GM23248 (cell line): ENCODE measurements at regions not wholly inside any gene's neighbourhood (a gene's known extent, or its start where the extent isn't known, plus 50 kb on each side); places are given as distances from the start of the nearest gene placed in this dataset.
A peak's percentile ranks its signal among the peaks of the same experiment; 100 is the strongest.
"Not testable (repeated sequence)": the region's sequence is repeated elsewhere in the genome, so short reads cannot be mapped to it uniquely, and the experiment has no call there.

ENCODE experiments used
- DNase-seq: peaks from one replicate; pipeline ENCODE4 v3.0.0-alpha.2; 2015
- H2AFZ ChIP-seq: fragments of 200-600 bp; sonication (generic); 2 replicates; pipeline ENCODE4 v1.6.1; 2016; ENCODE audit warnings: antibody characterized with exemption
- H3F3A ChIP-seq: fragments of 200-600 bp; sonication (generic); 2 replicates; pipeline ENCODE4 v1.6.1; 2016; ENCODE audit warnings: mild to moderate bottlenecking, antibody characterized with exemption, mixed run types; ENCODE audit not compliant: insufficient read depth
- H3K27ac ChIP-seq: fragments of 200-600 bp; sonication (generic); 2 replicates; pipeline ENCODE4 v1.5.1; 2016; ENCODE audit warnings: mild to moderate bottlenecking
- H3K27me3 ChIP-seq: fragments of 200-600 bp; sonication (generic); replicated peaks from 2 replicates; pipeline ENCODE4 v1.6.1; 2016; ENCODE audit warnings: mild to moderate bottlenecking; ENCODE audit not compliant: insufficient read depth
- H3K36me3 ChIP-seq: fragments of 200-600 bp; sonication (generic); 2 replicates; pipeline ENCODE4 v1.6.1; 2016; ENCODE audit warnings: low read depth, mild to moderate bottlenecking
- H3K4me1 ChIP-seq: fragments of 200-600 bp; sonication (generic); 2 replicates; pipeline ENCODE4 v1.6.1; 2016; ENCODE audit warnings: mild to moderate bottlenecking; ENCODE audit not compliant: insufficient read depth
- H3K4me2 ChIP-seq: fragments of 200-600 bp; sonication (generic); one replicate; pipeline ENCODE4 v1.6.1; 2016; ENCODE audit warnings: mild to moderate bottlenecking; ENCODE audit not compliant: unreplicated experiment
- H3K4me3 ChIP-seq: fragments of 200-600 bp; sonication (generic); 2 replicates; pipeline ENCODE4 v1.5.1; 2016; ENCODE audit warnings: mild to moderate bottlenecking
- H3K79me2 ChIP-seq: fragments of 200-600 bp; sonication (generic); 2 replicates; pipeline ENCODE4 v1.6.1; 2016; ENCODE audit warnings: mild to moderate bottlenecking; ENCODE audit not compliant: insufficient read depth
- H3K9ac ChIP-seq: fragments of 200-600 bp; sonication (generic); 2 replicates; pipeline ENCODE4 v1.6.1; 2016; ENCODE audit warnings: mild to moderate bottlenecking
- H3K9me2 ChIP-seq: fragments of 200-600 bp; sonication (generic); 2 replicates; pipeline ENCODE4 v1.6.1; 2016; ENCODE audit warnings: mixed run types, mild to moderate bottlenecking, moderate library complexity; ENCODE audit not compliant: insufficient read depth
- H3K9me3 ChIP-seq: fragments of 200-600 bp; sonication (generic); one replicate; pipeline ENCODE4 v1.6.1; 2017; ENCODE audit warnings: low read depth
- H4K20me1 ChIP-seq: fragments of 200-600 bp; sonication (generic); 2 replicates; pipeline ENCODE4 v1.6.0; 2016; ENCODE audit not compliant: insufficient read depth
- EZH2 ChIP-seq: fragments of 200-600 bp; sonication (generic); IDR thresholded peaks from 2 replicates; pipeline ENCODE4 v1.6.1; 2018; ENCODE audit warnings: antibody characterized with exemption, mild to moderate bottlenecking; ENCODE audit not compliant: insufficient read depth, poor library complexity, severe bottlenecking
- EZH2phosphoT487 ChIP-seq: fragments of 200-600 bp; sonication (generic); IDR thresholded peaks from 2 replicates; pipeline ENCODE4 v1.6.1; 2018; ENCODE audit warnings: antibody characterized with exemption, moderate library complexity, mild to moderate bottlenecking, low read depth; ENCODE audit not compliant: insufficient read depth
- WGBS, 2 experiments: methylation state at CpG; one replicate each; pipeline ENCODE4 v1.1.6; 2015 to 2017; ENCODE audit warnings: low lambda C conversion rate in 2 of 2, low coverage in 1 of 2; ENCODE audit errors: missing lambda C conversion rate in 2 of 2; 5-methylcytosine and 5-hydroxymethylcytosine counted together
- in situ Hi-C: fragments of 300-500 bp; cut with MboI; formaldehyde crosslinking; loops from 2 replicates; pipeline ENCODE4 v1.15.0; 2020

- Histone ChIP-seq H3K9me2 (no peaks in the 10 kb centered on the region), H3K9me3 (no peaks in the 10 kb centered on the region), H3K9ac (no peak overlapping the region), H3K27me3 (no peaks in the 10 kb centered on the region), H3K27ac (no peak overlapping the region), H3K4me3 (no peak overlapping the region), H3K79me2 (no peaks in the 10 kb centered on the region), H3F3A (no peaks in the 10 kb centered on the region), H3K4me2 (no peak overlapping the region), H4K20me1 (no peaks in the 10 kb centered on the region), H3K36me3 (no peaks in the 10 kb centered on the region), H2AFZ (no peak overlapping the region; the same call in 1 of the 2 replicates), H3K4me1 (peaks cover 25% of the 10 kb centered on the region)
- no peak for TF ChIP-seq EZH2phosphoT487
- no peak for TF ChIP-seq EZH2
- peak; percentile 88 for DNase-seq
- WGBS, 2 experiments, result 0% methylated on average over 1 of the region's 1 CpG
- in situ Hi-C loops, result loop anchor here (25.0 kb wide), 1 partner anchor 803 kb away; the partner anchor contains the start of gene COL12A1
Observed at GRCh38 chr6:74409447-74409846, 713.4 kb downstream of the CD109 start.

- H3K9ac ChIP-seq, result no peak overlapping the region
- no peak overlapping the region for H3K4me2 ChIP-seq
- TF ChIP-seq EZH2 (no peak), EZH2phosphoT487 (no peak)
- peak; percentile 36 for DNase-seq
- H3K4me3 ChIP-seq, result no peak overlapping the region
- no peak overlapping the region for H3K27ac ChIP-seq
- no peaks in the 10 kb centered on the region for H3F3A ChIP-seq
- H3K79me2 ChIP-seq, result no peaks in the 10 kb centered on the region
- no peaks in the 10 kb centered on the region for H3K9me2 ChIP-seq
- WGBS, 2 experiments, result 21 to 24% methylated on average over 1 of the region's 1 CpG
- no peaks in the 10 kb centered on the region for H4K20me1 ChIP-seq
- peaks cover 25% of the 10 kb centered on the region for H3K4me1 ChIP-seq
- in situ Hi-C loops, result loop anchor here (25.0 kb wide), 1 partner anchor 803 kb away; the partner anchor contains the start of gene COL12A1
- peak overlapping the region; percentile 10; the same call in 1 of the 2 replicates for H2AFZ ChIP-seq
- no peaks in the 10 kb centered on the region for H3K36me3 ChIP-seq
- no peaks in the 10 kb centered on the region for H3K27me3 ChIP-seq
- no peaks in the 10 kb centered on the region for H3K9me3 ChIP-seq
Observed at GRCh38 chr6:74408844-74409243, 712.8 kb downstream of the CD109 start.

DNA sequence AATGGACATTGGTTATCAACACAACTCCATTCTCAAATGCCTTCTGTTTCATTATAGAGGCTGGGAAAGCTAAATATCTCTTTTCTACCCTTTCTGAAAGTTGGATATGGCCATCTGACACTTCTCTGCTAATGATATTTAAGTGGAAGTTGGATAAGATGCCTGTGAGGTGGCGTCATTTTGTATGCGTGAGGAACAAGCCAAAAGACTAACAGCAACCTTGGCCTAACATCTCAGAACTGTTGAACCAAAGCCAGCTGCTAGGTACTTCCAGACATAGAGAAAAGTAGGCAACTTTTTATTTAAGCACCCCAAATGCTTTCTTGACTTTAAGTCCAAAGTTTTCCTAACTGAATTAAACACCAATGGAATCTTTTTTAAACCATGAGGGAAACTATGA is 708.4 kb downstream of the CD109 start:
- no peaks in the 10 kb centered on the region for H3K36me3 ChIP-seq
- no peak for TF ChIP-seq EZH2
- TF ChIP-seq EZH2phosphoT487, result no peak
- H3K9me3 ChIP-seq, result no peaks in the 10 kb centered on the region
- peak; percentile 9 for DNase-seq
- WGBS, 2 experiments, result 72 to 80% methylated on average over 2 of the region's 2 CpGs
- H3K9me2 ChIP-seq, result no peaks in the 10 kb centered on the region
- H3K4me2 ChIP-seq, result no peak overlapping the region
- H4K20me1 ChIP-seq, result no peaks in the 10 kb centered on the region
- in situ Hi-C loops, result loop anchor here (25.0 kb wide), 1 partner anchor 808 kb away; the partner anchor contains the start of gene COL12A1
- no peak overlapping the region for H3K9ac ChIP-seq
- no peaks in the 10 kb centered on the region for H3K27me3 ChIP-seq
- no peak overlapping the region for H2AFZ ChIP-seq
- H3K4me1 ChIP-seq, result 0 out of 2 replicates have a peak, but pooled peaks cover 10% of the 10 kb centered on the region
- H3F3A ChIP-seq, result no peaks in the 10 kb centered on the region
- H3K27ac ChIP-seq, result no peak overlapping the region
- no peak overlapping the region for H3K4me3 ChIP-seq
- no peaks in the 10 kb centered on the region for H3K79me2 ChIP-seq

DNA sequence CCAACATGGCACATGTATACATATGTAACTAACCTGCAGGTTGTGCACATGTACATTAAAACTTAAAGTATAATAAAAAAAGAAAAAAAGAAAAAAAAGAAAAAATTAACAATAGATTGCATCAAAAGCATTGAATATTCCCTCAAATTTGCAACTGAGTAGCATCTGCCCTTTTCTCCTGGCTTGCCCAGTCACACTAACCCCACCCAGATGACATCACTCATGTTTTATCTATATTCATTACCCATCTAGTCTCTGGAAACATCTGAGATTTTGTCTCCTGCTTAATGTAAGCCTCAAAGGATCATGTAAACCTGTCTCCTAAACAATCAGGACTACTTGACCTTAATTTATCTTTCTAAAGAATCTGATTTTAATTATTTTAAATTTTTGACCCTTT is 706.8 kb downstream of the CD109 start:
- Histone ChIP-seq H3K4me1 (no peaks in the 10 kb centered on the region), H2AFZ (no peak overlapping the region), H3K27ac (no peak overlapping the region), H3F3A (no peaks in the 10 kb centered on the region), H3K9ac (no peak overlapping the region), H3K4me2 (no peak overlapping the region), H4K20me1 (no peaks in the 10 kb centered on the region), H3K79me2 (no peaks in the 10 kb centered on the region), H3K9me2 (no peaks in the 10 kb centered on the region), H3K27me3 (no peaks in the 10 kb centered on the region), H3K36me3 (no peaks in the 10 kb centered on the region), H3K4me3 (no peak overlapping the region), H3K9me3 (no peaks in the 10 kb centered on the region)
- DNase-seq, result peak; percentile 47
- TF ChIP-seq EZH2phosphoT487 (no peak), EZH2 (no peak)
- in situ Hi-C loops, result loop anchor here (25.0 kb wide), 1 partner anchor 810 kb away; the partner anchor contains the start of gene COL12A1

DNA sequence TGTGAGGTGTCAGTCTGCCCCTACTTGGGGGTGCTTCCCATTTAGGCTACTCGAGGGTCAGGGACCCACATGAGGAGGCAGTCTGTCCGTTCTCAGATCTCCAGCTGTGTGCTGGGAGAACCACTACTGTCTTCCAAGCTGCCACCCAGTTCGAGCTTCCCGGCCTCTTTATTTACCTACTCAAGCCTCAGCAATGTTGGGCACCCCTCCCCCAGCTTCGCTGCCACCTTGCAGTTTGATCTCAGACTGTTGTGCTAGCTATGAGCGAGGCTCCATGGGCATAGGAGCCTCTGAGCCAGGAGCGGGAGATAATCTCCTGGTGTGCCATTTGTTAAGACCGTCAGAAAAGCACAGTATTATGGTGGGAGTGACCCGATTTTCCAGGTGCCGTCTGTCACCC is 682.4 kb downstream of the CD109 start:
- H3K9me2 ChIP-seq, H3K4me2 ChIP-seq, H3F3A ChIP-seq, H3K9me3 ChIP-seq, H3K4me3 ChIP-seq, H2AFZ ChIP-seq, H4K20me1 ChIP-seq, H3K4me1 ChIP-seq, H3K9ac ChIP-seq, H3K79me2 ChIP-seq, H3K27ac ChIP-seq, in situ Hi-C loops, H3K36me3 ChIP-seq, H3K27me3 ChIP-seq, DNase-seq: not testable (repeated sequence)
- WGBS, 2 experiments, result 87 to 89% methylated on average over 10 of the region's 10 CpGs
